OCI-LY1 (cell line): ENCODE measurements at regions not wholly inside any gene's neighbourhood (a gene's known extent, or its start where the extent isn't known, plus 50 kb on each side); places are given as distances from the start of the nearest gene placed in this dataset.

ENCODE experiments used
- H2AFZ ChIP-seq: fragments of 200-600 bp; sonication (generic), shearing (Covaris generic); 2 replicates; pipeline ENCODE4 v1.6.0; 2014; ENCODE audit warnings: antibody characterized with exemption, mild to moderate bottlenecking, low read length
- H3F3A ChIP-seq: fragments of 200-600 bp; sonication (generic), shearing (Covaris generic); 2 replicates; pipeline ENCODE4 v1.6.0; 2014; ENCODE audit warnings: mild to moderate bottlenecking, antibody characterized with exemption, low read length, moderate library complexity; ENCODE audit not compliant: insufficient read depth
- H3K27ac ChIP-seq: fragments of 200-600 bp; sonication (generic); 2 replicates; pipeline ENCODE4 v1.5.1; 2014; ENCODE audit warnings: low read length, mixed run types, mild to moderate bottlenecking, low read depth; ENCODE audit not compliant: poor library complexity, severe bottlenecking
- H3K27me3 ChIP-seq: fragments of 200-600 bp; sonication (generic); 2 replicates; pipeline ENCODE4 v1.6.0; 2014; ENCODE audit warnings: antibody characterized with exemption, mild to moderate bottlenecking, low read length, moderate library complexity; ENCODE audit not compliant: insufficient read depth
- H3K36me3 ChIP-seq: fragments of 200-600 bp; sonication (generic); 2 replicates; pipeline ENCODE4 v1.6.1; 2014; ENCODE audit warnings: mild to moderate bottlenecking, antibody characterized with exemption, low read length, moderate library complexity, mixed read lengths; ENCODE audit not compliant: insufficient read depth
- H3K4me1 ChIP-seq: fragments of 200-600 bp; sonication (generic); 2 replicates; pipeline ENCODE4 v1.5.1; 2014; ENCODE audit warnings: mild to moderate bottlenecking, low read length, moderate library complexity; ENCODE audit not compliant: insufficient read depth, severe bottlenecking
- H3K4me2 ChIP-seq: fragments of 200-600 bp; sonication (generic), shearing (Covaris generic); 2 replicates; pipeline ENCODE4 v1.6.1; 2014; ENCODE audit warnings: low read length
- H3K4me3 ChIP-seq: fragments of 200-600 bp; sonication (generic); 2 replicates; pipeline ENCODE4 v1.5.1; 2014; ENCODE audit warnings: low read length, low read depth, mild to moderate bottlenecking, mixed read lengths; ENCODE audit not compliant: poor library complexity, severe bottlenecking
- H3K79me2 ChIP-seq: fragments of 200-600 bp; shearing (Covaris generic); 2 replicates; pipeline ENCODE4 v1.6.1; 2016; ENCODE audit warnings: mixed run types, low read length, mixed read lengths; ENCODE audit not compliant: insufficient read depth
- H3K9ac ChIP-seq: fragments of 200-600 bp; sonication (generic), shearing (Covaris generic); 2 replicates; pipeline ENCODE4 v1.6.1; 2014; ENCODE audit warnings: mild to moderate bottlenecking, low read length, mixed read lengths
- H3K9me2 ChIP-seq: fragments of 200-600 bp; sonication (generic), shearing (Covaris generic); 2 replicates; pipeline ENCODE4 v1.6.1; 2014; ENCODE audit warnings: low read depth, mild to moderate bottlenecking, low read length, mixed read lengths
- H3K9me3 ChIP-seq: fragments of 200-600 bp; shearing (Covaris generic); 2 replicates; pipeline ENCODE4 v1.6.1; 2014; ENCODE audit warnings: low read length, mixed read lengths
- H4K20me1 ChIP-seq: fragments of 200-600 bp; sonication (generic), shearing (Covaris generic); 2 replicates; pipeline ENCODE4 v1.6.0; 2016; ENCODE audit warnings: mild to moderate bottlenecking, low read length; ENCODE audit not compliant: insufficient read depth
- EZH2 ChIP-seq: fragments of 200-600 bp; sonication (generic), shearing (Covaris generic); IDR thresholded peaks from 2 replicates; pipeline ENCODE4 v1.8.0; 2017; ENCODE audit warnings: borderline replicate concordance, mixed run types, mild to moderate bottlenecking, antibody characterized with exemption, low read length, moderate library complexity, mixed read lengths
- TF ChIP-seq, protein P1 (sequence below): fragments of 200-600 bp; sonication (generic), shearing (Covaris generic); IDR thresholded peaks from 2 replicates; pipeline ENCODE4 v1.5.1; 2017; ENCODE audit warnings: mild to moderate bottlenecking, antibody characterized with exemption, low read length, moderate library complexity, mixed read lengths

- H3K27me3 ChIP-seq, result no peaks in the 10 kb centered on the region
- H3K9me3 ChIP-seq, result no peaks in the 10 kb centered on the region
- TF ChIP-seq EZH2, result no peak
- TF ChIP-seq, protein P1, sequence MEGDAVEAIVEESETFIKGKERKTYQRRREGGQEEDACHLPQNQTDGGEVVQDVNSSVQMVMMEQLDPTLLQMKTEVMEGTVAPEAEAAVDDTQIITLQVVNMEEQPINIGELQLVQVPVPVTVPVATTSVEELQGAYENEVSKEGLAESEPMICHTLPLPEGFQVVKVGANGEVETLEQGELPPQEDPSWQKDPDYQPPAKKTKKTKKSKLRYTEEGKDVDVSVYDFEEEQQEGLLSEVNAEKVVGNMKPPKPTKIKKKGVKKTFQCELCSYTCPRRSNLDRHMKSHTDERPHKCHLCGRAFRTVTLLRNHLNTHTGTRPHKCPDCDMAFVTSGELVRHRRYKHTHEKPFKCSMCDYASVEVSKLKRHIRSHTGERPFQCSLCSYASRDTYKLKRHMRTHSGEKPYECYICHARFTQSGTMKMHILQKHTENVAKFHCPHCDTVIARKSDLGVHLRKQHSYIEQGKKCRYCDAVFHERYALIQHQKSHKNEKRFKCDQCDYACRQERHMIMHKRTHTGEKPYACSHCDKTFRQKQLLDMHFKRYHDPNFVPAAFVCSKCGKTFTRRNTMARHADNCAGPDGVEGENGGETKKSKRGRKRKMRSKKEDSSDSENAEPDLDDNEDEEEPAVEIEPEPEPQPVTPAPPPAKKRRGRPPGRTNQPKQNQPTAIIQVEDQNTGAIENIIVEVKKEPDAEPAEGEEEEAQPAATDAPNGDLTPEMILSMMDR, result no peak
- H3K4me1 ChIP-seq, result no peaks in the 10 kb centered on the region
- no peaks in the 10 kb centered on the region for H3K79me2 ChIP-seq
- no peaks in the 10 kb centered on the region for H3F3A ChIP-seq
- no peak overlapping the region for H3K27ac ChIP-seq
- no peak overlapping the region for H3K9ac ChIP-seq
- H3K4me3 ChIP-seq, result no peak overlapping the region
- H3K9me2 ChIP-seq, result no peaks in the 10 kb centered on the region
- no peak overlapping the region for H3K4me2 ChIP-seq
- no peaks in the 10 kb centered on the region for H3K36me3 ChIP-seq
- no peaks in the 10 kb centered on the region for H4K20me1 ChIP-seq
- no peak overlapping the region for H2AFZ ChIP-seq
These were observed 50.0 kb upstream of the DSG1 start for GRCh38 chr18:31267823-31268481.
